ENCODE measurements at regions not wholly inside any gene's neighbourhood (a gene's known extent, or its start where the extent isn't known, plus 50 kb on each side); places are given as distances from the start of the nearest gene placed in this dataset.

GRCh38 chr2:198408171-198408570, 603.8 kb downstream of the PLCL1 start:
- DNase-seq (ENCODE audit: low spot score): no peak

DNA sequence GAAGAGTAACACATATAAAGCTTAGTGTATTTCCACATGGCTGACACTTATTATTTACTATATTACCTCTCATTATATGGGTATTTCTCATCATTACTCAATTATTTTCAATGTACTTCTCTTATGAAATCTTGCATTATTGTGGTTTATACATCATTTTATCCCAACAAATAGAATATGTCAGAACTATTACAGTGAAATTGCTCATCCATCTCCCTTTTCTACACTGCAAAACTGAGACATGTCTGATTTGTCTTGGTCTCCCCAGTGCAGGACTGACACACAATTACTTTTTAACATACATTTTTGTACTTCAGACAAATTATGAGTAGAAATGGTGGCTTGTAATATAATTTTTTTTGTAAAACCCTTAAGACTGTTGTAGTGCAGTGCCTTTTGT, 600.9 kb downstream of the PLCL1 start:
- DNase-seq (ENCODE audit: low spot score): no peak

DNA sequence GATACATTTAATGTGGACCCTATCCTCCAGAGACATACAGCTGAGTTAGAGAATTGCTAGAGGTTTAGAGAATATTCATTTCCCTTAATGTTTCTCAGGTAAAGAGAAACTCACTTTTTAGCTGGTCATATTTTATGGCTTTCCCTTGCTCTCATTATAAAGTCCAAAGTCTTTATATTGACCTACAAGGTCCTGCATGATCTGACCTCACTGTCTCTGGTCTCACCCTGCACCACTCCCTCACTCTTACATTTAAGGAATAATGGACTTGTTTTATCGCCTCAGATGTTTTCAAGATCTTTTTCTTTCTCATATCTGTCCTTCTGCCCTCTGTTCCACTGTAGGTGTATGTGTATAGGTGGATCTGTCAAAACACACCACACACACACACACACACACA, 597.3 kb downstream of the PLCL1 start:
- DNase-seq (ENCODE audit: low spot score): no peak

GRCh38 chr2:198400999-198401398, 596.6 kb downstream of the PLCL1 start:
- no peak for DNase-seq (ENCODE audit: low spot score)

GRCh38 chr2:198394208-198394607, 589.8 kb downstream of the PLCL1 start:
- DNase-seq (ENCODE audit: low spot score): no peak

GRCh38 chr2:198390670-198391069, 586.3 kb downstream of the PLCL1 start:
- DNase-seq (ENCODE audit: low spot score): no peak

- no peak for DNase-seq (ENCODE audit: low spot score)
These were observed 583.3 kb downstream of the PLCL1 start for GRCh38 chr2:198387677-198388076.

DNA sequence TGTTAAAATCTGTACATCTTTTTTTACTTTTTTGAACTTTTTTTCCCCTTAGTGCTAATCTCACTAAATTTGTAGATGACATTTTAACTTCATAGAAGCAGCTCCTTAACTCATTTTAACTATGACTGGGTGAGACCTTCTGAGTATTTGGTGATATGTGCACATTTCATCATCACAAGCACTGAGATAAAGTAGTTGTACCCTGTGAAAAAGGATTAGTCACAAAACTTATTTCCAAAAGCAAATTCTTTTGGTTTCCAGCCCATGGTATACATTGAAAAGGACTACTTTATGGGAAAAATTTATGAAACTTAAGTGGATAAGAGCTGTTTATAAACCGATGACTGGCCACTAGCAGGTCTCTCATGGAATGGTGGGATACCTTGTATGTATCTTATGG, 581.5 kb downstream of the PLCL1 start:
- no peak for DNase-seq (ENCODE audit: low spot score)

DNA sequence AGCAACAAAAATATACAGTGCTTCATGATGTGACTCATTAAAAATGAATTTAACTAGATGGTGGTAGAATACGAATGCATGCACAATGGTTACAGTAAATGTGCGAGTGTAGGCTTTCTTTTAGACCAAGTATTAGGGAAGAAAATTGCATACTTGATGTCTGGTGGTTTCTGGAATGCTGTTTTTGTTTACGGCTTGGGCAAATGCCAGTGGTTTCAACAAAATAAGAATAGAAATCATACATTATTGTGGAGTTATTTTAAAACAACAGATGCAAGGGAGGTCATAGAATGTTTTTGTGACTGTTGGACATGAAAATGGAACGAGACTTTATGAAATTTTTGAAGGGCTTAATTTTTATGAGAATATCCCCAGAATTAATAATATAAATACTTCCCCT, 580.9 kb downstream of the PLCL1 start:
- no peak for DNase-seq (ENCODE audit: low spot score)

DNA sequence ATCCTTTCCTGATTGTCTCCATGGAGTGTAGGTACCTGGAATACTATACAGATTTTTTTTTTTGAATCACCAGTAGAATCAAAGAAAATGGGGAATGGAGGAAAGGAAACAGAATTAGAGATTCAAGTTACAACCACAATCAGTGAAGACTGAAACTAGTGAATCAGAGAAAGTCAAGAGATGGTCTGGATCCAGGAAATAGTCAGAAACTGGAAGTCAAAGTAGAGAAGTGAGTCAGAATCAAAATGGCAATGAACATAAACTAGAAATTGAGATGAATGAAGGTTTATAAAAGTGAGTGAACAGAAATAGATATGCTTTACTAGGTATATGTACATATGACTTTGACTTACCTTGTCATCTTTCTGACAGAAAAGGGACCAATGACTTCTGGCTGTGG, 579.0 kb downstream of the PLCL1 start:
- no peak for DNase-seq (ENCODE audit: low spot score)

- DNase-seq (ENCODE audit: low spot score): no peak
These were observed 578.4 kb downstream of the PLCL1 start for GRCh38 chr2:198382811-198383210.

- DNase-seq (ENCODE audit: low spot score): no peak
These were observed 572.3 kb downstream of the PLCL1 start for GRCh38 chr2:198376677-198377076.

GRCh38 chr2:198375083-198375410, 570.7 kb downstream of the PLCL1 start:
- DNase-seq (ENCODE audit: low spot score): no peak

DNA sequence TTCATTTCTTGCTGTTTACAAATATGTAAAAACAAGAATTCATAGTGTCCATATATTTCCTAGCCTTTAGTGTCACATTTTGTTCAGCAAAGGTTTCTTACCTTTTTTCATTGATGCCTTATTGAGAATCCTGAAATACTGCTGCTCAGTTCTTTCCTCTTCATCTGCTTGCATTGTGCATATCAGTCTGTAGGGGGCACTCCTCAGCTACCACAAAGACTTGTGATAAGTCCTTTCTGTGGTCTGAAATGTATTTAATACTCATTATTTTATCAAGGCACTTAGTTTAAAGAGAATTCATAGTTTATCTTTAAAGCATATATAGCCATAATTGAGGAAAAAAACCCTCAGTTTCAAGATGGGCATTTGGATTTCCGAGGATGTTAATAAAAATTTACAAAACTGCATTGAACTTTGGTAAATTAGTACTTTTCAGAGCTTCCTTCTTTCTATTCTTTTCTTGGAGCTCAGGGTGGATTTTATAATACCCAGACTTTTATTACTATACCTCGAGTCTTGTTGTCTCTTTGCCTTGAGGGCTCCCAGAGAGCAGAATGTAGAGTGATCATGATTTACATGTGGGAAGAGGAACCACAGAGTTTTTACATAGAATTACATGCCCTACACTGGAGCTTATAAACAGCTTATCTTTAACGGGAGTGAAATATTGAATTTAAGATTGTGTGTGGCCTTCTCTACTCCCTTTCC, 570.1 kb downstream of the PLCL1 start:
- DNase-seq (ENCODE audit: low spot score): peak; percentile 8

DNA sequence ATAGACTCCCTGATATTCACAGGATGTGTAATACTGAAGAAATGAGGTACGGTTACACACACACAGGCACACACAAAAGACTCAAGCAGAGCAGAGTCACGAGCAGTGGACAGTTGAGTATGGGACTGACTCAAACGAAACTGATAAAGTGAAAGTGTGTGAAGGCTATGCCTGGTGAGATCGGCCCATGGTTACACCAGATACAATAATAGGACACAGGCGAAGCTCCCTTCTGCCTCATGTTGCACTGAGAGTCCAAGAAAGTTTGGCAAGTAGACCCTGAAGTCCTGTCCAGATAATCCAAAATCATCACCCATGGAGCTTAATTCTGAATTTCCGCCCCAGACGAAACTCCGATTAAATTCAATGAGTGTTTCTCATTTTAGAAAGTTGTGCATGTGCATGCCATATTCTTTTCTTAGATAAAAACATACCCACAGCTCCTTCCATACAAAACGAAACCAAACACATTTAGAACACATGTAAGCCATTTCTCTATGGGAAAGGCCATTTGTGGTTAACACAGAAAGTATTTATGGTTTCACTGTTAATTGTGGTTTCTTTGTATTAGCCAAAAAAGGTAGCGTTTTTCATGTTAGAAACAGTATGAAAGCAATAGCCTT, 567.6 kb downstream of the PLCL1 start:
- DNase-seq (ENCODE audit: low spot score): no peak

DNA sequence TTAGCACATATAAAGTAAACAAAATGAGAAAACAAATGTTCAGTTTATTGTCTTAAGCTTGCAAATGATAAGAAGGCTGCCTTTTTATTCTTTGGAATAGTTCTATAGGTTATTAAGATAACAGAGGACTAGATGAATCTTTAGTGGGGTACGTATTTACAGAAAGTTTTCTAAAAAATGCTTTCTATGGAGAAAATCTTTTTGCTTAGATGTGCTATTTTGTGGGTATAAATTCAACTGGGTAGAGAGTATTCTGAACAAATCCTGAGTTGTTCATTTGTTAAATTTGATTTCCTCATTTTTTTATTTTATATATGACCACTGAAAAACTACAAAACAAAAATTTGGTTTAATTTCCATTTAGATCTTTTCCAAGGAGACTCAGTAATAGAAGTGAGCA, 566.9 kb downstream of the PLCL1 start:
- DNase-seq (ENCODE audit: low spot score): no peak

DNA sequence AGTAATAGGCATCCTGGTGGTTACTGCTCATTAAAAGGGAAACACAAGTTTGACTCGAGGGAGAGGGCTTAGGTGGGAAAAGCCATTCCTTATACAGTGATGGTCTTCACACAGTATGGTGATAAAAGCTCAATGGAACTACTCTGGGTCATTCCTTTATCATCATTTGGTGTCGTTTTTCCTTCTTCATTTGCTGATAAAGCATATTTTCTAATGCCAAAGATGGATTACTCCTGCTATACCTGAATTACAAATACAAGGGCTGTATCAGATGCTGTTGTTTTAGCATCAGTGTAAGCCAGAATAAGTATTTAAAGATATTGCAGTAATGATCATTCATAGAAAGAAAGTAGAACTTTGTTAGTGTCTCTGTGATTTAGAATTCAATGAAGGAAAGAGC, 563.7 kb downstream of the PLCL1 start:
- no peak for DNase-seq (ENCODE audit: low spot score)

GRCh38 chr2:198362740-198363139, 558.3 kb downstream of the PLCL1 start:
- DNase-seq (ENCODE audit: low spot score): no peak

GRCh38 chr2:198359308-198359707, 554.9 kb downstream of the PLCL1 start:
- DNase-seq (ENCODE audit: low spot score): no peak

DNA sequence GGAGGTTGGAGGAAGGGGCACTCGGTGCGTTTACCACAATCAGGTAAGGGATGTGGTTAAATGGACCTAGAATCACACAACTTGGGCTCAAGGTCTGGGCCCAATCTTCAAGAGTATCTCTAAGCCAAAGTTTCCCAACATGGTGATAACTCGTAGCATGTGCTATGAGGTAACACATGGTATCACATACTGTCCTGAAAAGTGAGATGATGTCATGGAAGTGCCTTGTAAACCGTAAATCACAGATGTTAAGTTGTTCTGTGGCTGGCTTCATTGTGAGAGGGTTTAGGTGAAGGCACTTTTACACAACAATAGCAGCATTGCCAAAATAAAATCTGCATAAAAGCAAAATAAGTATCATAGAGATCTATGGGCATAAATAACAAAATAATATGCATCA, 551.8 kb downstream of the PLCL1 start:
- no peak for DNase-seq (ENCODE audit: low spot score)

DNA sequence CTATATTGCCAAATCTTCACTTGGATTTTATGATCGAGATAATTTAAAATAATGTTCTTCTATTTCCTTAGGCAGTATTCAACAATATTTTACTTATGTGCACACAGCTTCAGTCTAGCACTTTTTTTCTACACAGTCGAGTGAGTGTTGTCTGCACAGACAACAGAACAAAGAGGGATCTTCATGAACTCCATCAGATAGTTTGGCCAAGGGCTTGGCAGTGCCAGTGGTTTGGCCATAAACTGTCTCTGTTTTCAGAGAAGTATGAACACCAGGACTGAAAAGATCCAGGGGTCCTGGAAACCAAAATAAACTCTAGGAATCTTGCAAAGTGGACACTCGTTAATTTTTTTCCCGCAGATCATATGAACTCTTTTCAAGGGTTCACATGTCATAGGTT, 547.3 kb downstream of the PLCL1 start:
- no peak for DNase-seq (ENCODE audit: low spot score)

DNA sequence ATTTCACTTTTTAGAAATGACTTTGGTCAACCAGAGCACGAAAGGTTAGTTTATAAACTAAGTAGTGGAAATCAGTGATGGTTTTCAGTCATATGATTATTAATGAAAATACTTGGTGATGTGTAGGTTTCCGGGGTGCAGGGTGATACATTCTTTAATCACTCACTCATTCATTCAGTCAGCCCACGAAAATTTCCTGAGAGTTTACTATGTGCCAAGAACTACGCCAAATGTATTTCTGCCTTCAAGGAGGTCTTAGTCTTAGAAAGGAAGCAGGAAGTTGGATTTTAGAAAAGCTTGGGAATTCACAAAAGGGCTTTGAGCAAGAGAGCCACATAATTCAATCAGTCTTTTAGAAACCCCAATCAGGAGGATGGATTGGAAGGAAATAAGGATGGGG, 543.6 kb downstream of the PLCL1 start:
- DNase-seq (ENCODE audit: low spot score): no peak

- no peak for DNase-seq (ENCODE audit: low spot score)
These were observed 543.0 kb downstream of the PLCL1 start for GRCh38 chr2:198347349-198347748.

DNA sequence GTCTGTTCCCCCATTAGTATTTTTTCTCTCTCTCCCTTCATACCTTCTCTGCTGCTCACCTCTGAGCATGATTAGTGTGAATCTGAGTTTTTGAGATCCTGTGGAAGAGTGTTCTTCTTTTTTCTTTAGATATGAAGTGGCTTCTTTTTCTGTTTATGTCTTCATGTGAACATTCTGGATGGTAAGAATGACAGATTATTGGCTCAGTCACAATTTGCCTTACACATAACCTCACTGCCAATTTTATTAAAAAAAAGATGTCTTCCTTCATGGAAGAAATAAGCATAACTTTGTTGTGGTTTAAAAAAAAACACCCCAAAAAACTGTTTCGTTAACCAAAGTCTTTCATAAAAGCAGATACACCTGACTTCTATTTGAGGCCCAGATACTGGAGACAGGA, 539.1 kb downstream of the PLCL1 start:
- no peak for DNase-seq (ENCODE audit: low spot score)
